ENCODE measurements at regions not wholly inside any gene's neighbourhood (a gene's known extent, or its start where the extent isn't known, plus 50 kb on each side); places are given as distances from the start of the nearest gene placed in this dataset.

- no peaks in the 10 kb centered on the region for H3K36me3 ChIP-seq (ENCODE audit: insufficient read depth)
- H3K27me3 ChIP-seq (ENCODE audit: insufficient read depth, low read depth) = no peaks in the 10 kb centered on the region
- TF ChIP-seq CTCF (conservative IDR thresholded peaks at IDR 0.05; ENCODE audit: low read depth, low read length) = no peak
- H4K20me1 ChIP-seq (ENCODE audit: insufficient read depth) = no peaks in the 10 kb centered on the region
- no peak overlapping the region for H3K9ac ChIP-seq
- H3K79me2 ChIP-seq (ENCODE audit: insufficient read depth, low read depth) = no peaks in the 10 kb centered on the region
- no peak overlapping the region for H3K27ac ChIP-seq
- H3K4me2 ChIP-seq = no peak overlapping the region
- no peak overlapping the region for H2AFZ ChIP-seq (ENCODE audit: low read depth)
- H3K4me1 ChIP-seq (ENCODE audit: low read depth, poor library complexity, severe bottlenecking) = no peaks in the 10 kb centered on the region
- no peak overlapping the region for H3K4me3 ChIP-seq (IDR thresholded peaks at IDR 0.05; ENCODE audit: insufficient read depth, low read depth, low read length)
Measured at GRCh38 chr10:107502229-107502985, 337.9 kb upstream of the SORCS1 start.

GRCh38 chr10:107498983-107499382, 334.5 kb upstream of the SORCS1 start:
- Histone ChIP-seq H3K4me2 (no peak overlapping the region), H2AFZ (ENCODE audit: low read depth) (no peak overlapping the region), H3K36me3 (ENCODE audit: insufficient read depth) (no peaks in the 10 kb centered on the region), H3K9ac (no peak overlapping the region), H3K4me3 (IDR thresholded peaks at IDR 0.05; ENCODE audit: insufficient read depth, low read depth, low read length) (no peak overlapping the region), H3K27me3 (ENCODE audit: insufficient read depth, low read depth) (no peaks in the 10 kb centered on the region), H3K4me1 (ENCODE audit: low read depth, poor library complexity, severe bottlenecking) (no peaks in the 10 kb centered on the region), H3K27ac (no peak overlapping the region), H4K20me1 (ENCODE audit: insufficient read depth) (no peaks in the 10 kb centered on the region), H3K79me2 (ENCODE audit: insufficient read depth, low read depth) (no peaks in the 10 kb centered on the region)
- TF ChIP-seq CTCF (conservative IDR thresholded peaks at IDR 0.05; ENCODE audit: low read depth, low read length) = no peak

GRCh38 chr10:107497024-107497423, 332.5 kb upstream of the SORCS1 start:
- Histone ChIP-seq H3K27ac (no peak overlapping the region), H3K79me2 (ENCODE audit: insufficient read depth, low read depth) (no peaks in the 10 kb centered on the region)
- TF ChIP-seq CTCF (conservative IDR thresholded peaks at IDR 0.05; ENCODE audit: low read depth, low read length) = no peak

GRCh38 chr10:107496594-107496993, 332.1 kb upstream of the SORCS1 start:
- Histone ChIP-seq H4K20me1 (ENCODE audit: insufficient read depth) (no peaks in the 10 kb centered on the region), H3K79me2 (ENCODE audit: insufficient read depth, low read depth) (no peaks in the 10 kb centered on the region), H3K4me2 (no peak overlapping the region), H2AFZ (ENCODE audit: low read depth) (no peak overlapping the region), H3K4me3 (IDR thresholded peaks at IDR 0.05; ENCODE audit: insufficient read depth, low read depth, low read length) (no peak overlapping the region), H3K9ac (no peak overlapping the region), H3K27me3 (ENCODE audit: insufficient read depth, low read depth) (no peaks in the 10 kb centered on the region), H3K36me3 (ENCODE audit: insufficient read depth) (no peaks in the 10 kb centered on the region), H3K27ac (no peak overlapping the region), H3K4me1 (ENCODE audit: low read depth, poor library complexity, severe bottlenecking) (no peaks in the 10 kb centered on the region)
- no peak for TF ChIP-seq CTCF (conservative IDR thresholded peaks at IDR 0.05; ENCODE audit: low read depth, low read length)

More at GRCh38 chr10:107497024-107497423, 332.5 kb upstream of the SORCS1 start:
- Histone ChIP-seq H3K27me3 (ENCODE audit: insufficient read depth, low read depth) (no peaks in the 10 kb centered on the region), H3K4me2 (no peak overlapping the region), H4K20me1 (ENCODE audit: insufficient read depth) (no peaks in the 10 kb centered on the region), H3K9ac (no peak overlapping the region), H3K4me1 (ENCODE audit: low read depth, poor library complexity, severe bottlenecking) (no peaks in the 10 kb centered on the region), H3K36me3 (ENCODE audit: insufficient read depth) (no peaks in the 10 kb centered on the region), H2AFZ (ENCODE audit: low read depth) (no peak overlapping the region), H3K4me3 (IDR thresholded peaks at IDR 0.05; ENCODE audit: insufficient read depth, low read depth, low read length) (no peak overlapping the region)

All from KMS-11 (cell line).